ENCODE measurements at regions not wholly inside any gene's neighbourhood (a gene's known extent, or its start where the extent isn't known, plus 50 kb on each side); places are given as distances from the start of the nearest gene placed in this dataset.

GRCh38 chr4:179392787-179393186, 1950.5 kb upstream of the AGA start:
- no peaks in the 10 kb centered on the region for H3K79me2 ChIP-seq (ENCODE audit: insufficient read depth, low read depth)
- no peak for TF ChIP-seq CTCF (conservative IDR thresholded peaks at IDR 0.05; ENCODE audit: low read depth, low read length)
- H3K27me3 ChIP-seq (ENCODE audit: insufficient read depth, low read depth): no peaks in the 10 kb centered on the region
- no peak overlapping the region for H2AFZ ChIP-seq (ENCODE audit: low read depth)
- H3K36me3 ChIP-seq (ENCODE audit: insufficient read depth): no peaks in the 10 kb centered on the region
- H3K4me2 ChIP-seq: no peak overlapping the region
- H3K27ac ChIP-seq: no peak overlapping the region
- no peak overlapping the region for H3K9ac ChIP-seq
- H4K20me1 ChIP-seq (ENCODE audit: insufficient read depth): no peaks in the 10 kb centered on the region
- H3K4me3 ChIP-seq (IDR thresholded peaks at IDR 0.05; ENCODE audit: insufficient read depth, low read depth, low read length): no peak overlapping the region
- no peaks in the 10 kb centered on the region for H3K4me1 ChIP-seq (ENCODE audit: low read depth, poor library complexity, severe bottlenecking)

GRCh38 chr4:179398414-179398813, 1956.2 kb upstream of the AGA start:
- no peaks in the 10 kb centered on the region for H3K79me2 ChIP-seq (ENCODE audit: insufficient read depth, low read depth)
- no peak overlapping the region for H3K27ac ChIP-seq
- H3K9ac ChIP-seq: no peak overlapping the region
- no peaks in the 10 kb centered on the region for H4K20me1 ChIP-seq (ENCODE audit: insufficient read depth)
- no peaks in the 10 kb centered on the region for H3K36me3 ChIP-seq (ENCODE audit: insufficient read depth)
- TF ChIP-seq CTCF (conservative IDR thresholded peaks at IDR 0.05; ENCODE audit: low read depth, low read length): no peak
- H3K4me1 ChIP-seq (ENCODE audit: low read depth, poor library complexity, severe bottlenecking): no peaks in the 10 kb centered on the region
- no peak overlapping the region for H3K4me2 ChIP-seq
- no peak overlapping the region for H2AFZ ChIP-seq (ENCODE audit: low read depth)
- H3K4me3 ChIP-seq (IDR thresholded peaks at IDR 0.05; ENCODE audit: insufficient read depth, low read depth, low read length): no peak overlapping the region
- H3K27me3 ChIP-seq (ENCODE audit: insufficient read depth, low read depth): no peaks in the 10 kb centered on the region

- no peaks in the 10 kb centered on the region for H4K20me1 ChIP-seq (ENCODE audit: insufficient read depth)
- no peak for TF ChIP-seq CTCF (conservative IDR thresholded peaks at IDR 0.05; ENCODE audit: low read depth, low read length)
- no peaks in the 10 kb centered on the region for H3K4me1 ChIP-seq (ENCODE audit: low read depth, poor library complexity, severe bottlenecking)
Observed at GRCh38 chr4:179399054-179399782, 1957.0 kb upstream of the AGA start.

GRCh38 chr4:179415037-179415846, 1973.0 kb upstream of the AGA start:
- H3K4me2 ChIP-seq: no peak overlapping the region
- no peak for TF ChIP-seq CTCF (conservative IDR thresholded peaks at IDR 0.05; ENCODE audit: low read depth, low read length)
- H3K27me3 ChIP-seq (ENCODE audit: insufficient read depth, low read depth): no peaks in the 10 kb centered on the region

More at GRCh38 chr4:179399054-179399782, 1957.0 kb upstream of the AGA start:
- Histone ChIP-seq H3K27me3 (ENCODE audit: insufficient read depth, low read depth) (no peaks in the 10 kb centered on the region), H3K36me3 (ENCODE audit: insufficient read depth) (no peaks in the 10 kb centered on the region), H3K4me3 (IDR thresholded peaks at IDR 0.05; ENCODE audit: insufficient read depth, low read depth, low read length) (no peak overlapping the region), H3K79me2 (ENCODE audit: insufficient read depth, low read depth) (no peaks in the 10 kb centered on the region), H2AFZ (ENCODE audit: low read depth) (no peak overlapping the region), H3K27ac (no peak overlapping the region), H3K4me2 (no peak overlapping the region), H3K9ac (no peak overlapping the region)

More at GRCh38 chr4:179415037-179415846, 1973.0 kb upstream of the AGA start:
- no peak overlapping the region for H2AFZ ChIP-seq (ENCODE audit: low read depth)
- H4K20me1 ChIP-seq (ENCODE audit: insufficient read depth): no peaks in the 10 kb centered on the region
- H3K9ac ChIP-seq: no peak overlapping the region
- H3K36me3 ChIP-seq (ENCODE audit: insufficient read depth): no peaks in the 10 kb centered on the region
- H3K4me1 ChIP-seq (ENCODE audit: low read depth, poor library complexity, severe bottlenecking): no peaks in the 10 kb centered on the region
- no peaks in the 10 kb centered on the region for H3K79me2 ChIP-seq (ENCODE audit: insufficient read depth, low read depth)
- H3K27ac ChIP-seq: no peak overlapping the region
- H3K4me3 ChIP-seq (IDR thresholded peaks at IDR 0.05; ENCODE audit: insufficient read depth, low read depth, low read length): no peak overlapping the region

Data from KMS-11 (cell line).